SHP77 treated with DMSO at 0.1 percent for 48 hours (cell line): ENCODE measurements at regions not wholly inside any gene's neighbourhood (a gene's known extent, or its start where the extent isn't known, plus 50 kb on each side); places are given as distances from the start of the nearest gene placed in this dataset.
"Not testable (repeated sequence)": the region's sequence is repeated elsewhere in the genome, so short reads cannot be mapped to it uniquely, and the experiment has no call there.

ENCODE experiments used
- DNase-seq: peaks from one replicate; lab custom pipeline; 2025; lab: John Stamatoyannopoulos, UW

GRCh38 chr1:30569384-30569783, 154.0 kb downstream of the MATN1 start:
- no peak for DNase-seq

DNA sequence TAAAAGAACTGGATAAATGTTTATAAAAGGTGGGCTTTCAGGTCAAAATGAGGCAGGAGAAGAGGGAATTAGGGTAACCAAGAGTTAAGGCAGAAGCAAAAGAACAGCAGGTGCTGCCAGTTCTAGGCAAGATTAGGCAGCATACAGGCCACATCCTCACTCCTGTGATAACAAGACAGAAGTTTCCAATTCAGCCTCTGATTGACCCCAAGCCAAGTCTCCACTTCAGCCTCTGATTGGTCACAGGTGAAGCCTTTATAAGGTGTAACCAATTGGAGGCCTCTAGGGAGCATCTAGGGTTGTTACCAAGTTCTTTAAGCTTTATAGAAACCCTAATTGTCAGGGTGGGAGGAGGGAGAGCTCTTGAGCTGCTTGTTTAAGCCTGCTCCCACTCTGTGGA, 160.8 kb downstream of the MATN1 start:
- DNase-seq: no peak

GRCh38 chr1:30551603-30552002, 171.8 kb downstream of the MATN1 start:
- DNase-seq: no peak

GRCh38 chr1:30550365-30551220, 172.8 kb downstream of the MATN1 start:
- no peak for DNase-seq

GRCh38 chr1:30549872-30550271, 173.5 kb downstream of the MATN1 start:
- not testable (repeated sequence) for DNase-seq

DNA sequence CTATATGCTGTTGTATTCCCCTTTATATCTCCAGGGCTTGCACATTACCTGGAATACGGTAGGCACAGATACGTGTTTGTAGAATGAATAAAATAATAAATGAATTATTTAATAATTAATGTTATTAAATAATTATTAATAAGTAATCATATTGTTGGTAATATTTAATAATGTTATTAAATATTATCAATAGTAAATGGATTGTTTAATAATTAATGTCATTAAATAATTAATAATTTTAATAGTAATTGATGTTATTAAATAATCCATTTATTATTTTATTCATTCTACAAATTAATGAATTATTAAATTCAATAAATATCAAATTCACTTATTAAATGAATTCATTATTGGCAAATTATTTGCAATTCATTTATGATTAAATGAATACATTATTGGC, 175.1 kb downstream of the MATN1 start:
- no peak for DNase-seq

- DNase-seq: not testable (repeated sequence)
Measured at GRCh38 chr1:30547326-30547725, 176.1 kb downstream of the MATN1 start.

- no peak for DNase-seq
Measured at GRCh38 chr1:30545365-30545764, 178.0 kb downstream of the MATN1 start.

DNA sequence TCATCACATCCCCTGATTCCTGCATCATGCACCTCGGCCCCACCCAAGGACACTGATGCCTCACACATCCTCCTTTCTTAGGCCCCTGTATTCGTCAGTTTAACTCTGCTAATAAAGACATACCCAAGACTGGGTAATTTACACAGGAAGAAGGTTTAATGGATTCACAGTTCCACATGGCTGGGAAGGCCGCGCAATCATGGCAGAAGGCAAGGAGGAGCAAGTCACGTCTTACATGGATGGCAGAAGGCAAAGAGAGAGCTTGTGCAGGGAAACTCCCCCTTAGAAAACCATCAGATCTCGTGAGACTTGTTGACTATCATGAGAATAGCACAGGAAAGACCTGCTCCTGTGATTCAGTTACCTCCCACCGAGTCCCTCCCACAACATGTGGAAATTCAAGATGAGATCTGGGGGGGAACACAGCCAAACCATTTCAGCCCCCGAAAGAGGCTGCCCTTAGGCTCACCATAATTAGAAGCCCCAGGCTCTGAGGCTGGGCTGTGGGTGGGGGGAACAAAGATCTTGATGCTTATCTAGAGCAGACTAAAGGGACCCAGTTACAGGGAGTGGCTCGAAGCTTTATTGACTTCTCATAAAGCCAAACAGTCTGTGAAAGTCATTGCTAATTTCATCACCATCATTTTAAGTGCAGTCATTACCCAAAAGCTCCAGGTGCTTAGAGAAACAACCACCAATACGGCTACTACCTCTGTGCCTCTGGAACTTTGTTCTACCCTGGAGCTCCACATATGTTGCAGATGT, 181.5 kb downstream of the MATN1 start:
- DNase-seq: no peak

- DNase-seq: no peak
Measured at GRCh38 chr1:30540611-30541192, 182.7 kb downstream of the MATN1 start.

- no peak for DNase-seq
Measured at GRCh38 chr1:30539884-30540283, 183.5 kb downstream of the MATN1 start.

DNA sequence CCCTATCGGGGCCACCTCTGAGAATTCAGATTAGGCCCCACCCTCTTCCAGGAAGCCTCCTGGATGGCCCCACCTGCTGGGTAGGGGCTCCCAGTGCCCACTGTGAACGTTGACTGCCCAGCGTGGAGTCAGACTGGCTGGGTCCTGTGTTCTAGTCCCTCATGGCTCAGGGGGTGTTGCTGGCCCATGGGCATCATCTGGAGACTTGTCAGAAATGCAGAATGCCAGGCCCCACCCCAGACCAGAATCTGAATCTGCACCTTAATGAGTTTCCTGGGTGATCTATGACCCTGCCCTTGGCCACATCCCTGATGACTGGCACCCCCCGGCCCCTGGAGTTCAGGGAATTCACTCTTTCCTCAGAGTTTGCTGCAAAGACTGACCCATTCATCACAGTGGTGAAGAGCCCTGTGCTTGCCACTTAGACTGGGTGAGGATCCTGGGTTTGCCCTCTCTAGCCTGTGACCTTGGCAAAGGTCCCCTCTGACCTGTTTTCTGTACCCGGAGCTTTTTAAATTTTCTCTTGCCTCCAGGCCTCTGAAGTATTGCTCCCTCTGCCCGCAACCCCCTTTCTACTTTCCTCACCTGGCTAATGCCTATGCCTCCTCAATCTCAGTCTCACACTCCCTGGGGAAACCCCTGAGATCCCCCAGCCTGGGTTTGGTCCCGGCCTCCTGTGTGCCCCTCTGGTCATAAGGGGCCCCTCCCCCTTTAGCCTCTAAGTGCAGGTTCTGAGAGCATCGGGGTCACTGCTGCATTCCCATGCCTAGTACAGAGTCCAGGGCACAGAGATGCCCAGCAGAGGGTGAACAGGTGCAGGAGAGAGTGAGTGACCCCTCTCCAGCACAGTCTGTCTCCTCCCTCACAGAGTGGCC, 184.2 kb downstream of the MATN1 start:
- no peak for DNase-seq

GRCh38 chr1:30538226-30538992, 185.0 kb downstream of the MATN1 start:
- no peak for DNase-seq

- DNase-seq: no peak
Measured at GRCh38 chr1:30537279-30537678, 186.1 kb downstream of the MATN1 start.

DNA sequence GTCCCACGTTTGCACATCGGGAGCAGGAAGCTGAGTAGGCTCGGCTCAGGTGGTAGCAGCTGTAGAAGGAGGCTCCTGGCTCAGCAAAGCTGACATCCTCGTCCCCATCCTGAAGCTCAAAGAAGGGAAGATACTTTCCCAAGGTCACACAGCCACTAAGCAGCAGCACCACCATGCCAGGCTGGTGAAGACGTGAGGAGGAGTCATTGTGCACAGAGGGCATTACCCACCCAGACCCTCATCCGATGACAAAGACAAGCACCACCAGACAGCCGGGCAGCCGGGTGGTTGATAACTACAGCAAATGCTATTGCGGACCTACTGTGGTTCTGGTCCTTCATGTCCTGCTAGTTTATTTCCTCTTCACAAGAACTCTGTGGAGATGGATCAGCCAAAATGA, 186.9 kb downstream of the MATN1 start:
- no peak for DNase-seq

GRCh38 chr1:30535595-30536325, 187.6 kb downstream of the MATN1 start:
- no peak for DNase-seq

DNA sequence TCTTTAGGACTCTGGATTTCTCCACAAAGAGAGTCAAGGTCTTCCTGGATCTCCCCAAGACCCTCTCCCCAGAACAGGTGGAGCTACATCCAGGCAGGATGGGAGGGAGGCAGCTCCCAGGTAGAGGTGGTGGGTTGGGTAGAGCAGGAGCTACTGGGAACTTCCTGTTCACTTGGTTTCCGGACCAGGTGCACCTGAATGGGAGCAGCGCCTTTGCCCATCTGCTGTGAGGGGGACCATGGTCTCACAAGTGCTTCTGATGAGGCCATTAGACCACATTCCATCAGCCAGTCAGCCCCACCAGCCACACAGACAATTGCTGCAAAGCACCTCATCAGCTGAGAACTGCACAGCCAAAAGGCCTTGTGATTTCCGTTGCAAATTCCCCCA, 188.8 kb downstream of the MATN1 start:
- no peak for DNase-seq

GRCh38 chr1:30533796-30534550, 189.4 kb downstream of the MATN1 start:
- DNase-seq: no peak

GRCh38 chr1:30533141-30533540, 190.2 kb downstream of the MATN1 start:
- no peak for DNase-seq

GRCh38 chr1:30532621-30533020, 190.8 kb downstream of the MATN1 start:
- DNase-seq: no peak
